ENCODE measurements at regions not wholly inside any gene's neighbourhood (a gene's known extent, or its start where the extent isn't known, plus 50 kb on each side); places are given as distances from the start of the nearest gene placed in this dataset.

DNA sequence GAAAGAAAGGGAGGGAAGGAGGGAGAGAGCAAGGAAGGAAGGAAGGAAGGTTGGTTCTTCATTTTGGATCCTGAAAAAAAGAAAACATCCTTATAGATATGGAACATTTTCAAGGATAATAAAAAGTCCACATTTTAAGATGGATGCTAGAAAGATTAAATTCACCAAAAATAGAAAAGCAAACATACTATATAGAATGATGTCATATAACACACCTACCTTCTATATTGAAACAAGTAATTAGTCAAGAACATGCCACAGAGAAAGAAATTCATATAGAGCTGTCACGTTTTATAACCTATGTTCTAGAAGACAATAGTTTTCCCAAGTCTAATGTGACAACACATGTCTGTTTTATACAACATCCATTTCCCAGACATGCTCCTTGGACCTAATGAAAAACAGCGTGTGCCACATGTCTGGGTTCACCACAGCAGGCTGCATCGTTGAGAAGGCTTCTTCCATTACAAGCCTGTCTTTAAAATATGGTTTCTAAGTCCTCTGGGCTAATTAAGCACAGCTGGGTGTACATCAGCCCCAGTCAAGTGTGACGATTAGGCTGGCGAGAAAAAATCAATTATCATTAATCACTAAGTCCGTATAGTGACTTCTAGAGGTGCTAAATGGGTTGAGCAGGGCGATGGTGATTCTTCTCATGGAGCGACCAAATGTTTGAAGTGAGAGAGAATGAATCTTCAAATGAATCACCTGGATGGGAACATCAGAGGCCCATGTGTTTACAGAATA lies 301.8 kb downstream of the TLE1 start:
- no peak for DNase-seq

DNA sequence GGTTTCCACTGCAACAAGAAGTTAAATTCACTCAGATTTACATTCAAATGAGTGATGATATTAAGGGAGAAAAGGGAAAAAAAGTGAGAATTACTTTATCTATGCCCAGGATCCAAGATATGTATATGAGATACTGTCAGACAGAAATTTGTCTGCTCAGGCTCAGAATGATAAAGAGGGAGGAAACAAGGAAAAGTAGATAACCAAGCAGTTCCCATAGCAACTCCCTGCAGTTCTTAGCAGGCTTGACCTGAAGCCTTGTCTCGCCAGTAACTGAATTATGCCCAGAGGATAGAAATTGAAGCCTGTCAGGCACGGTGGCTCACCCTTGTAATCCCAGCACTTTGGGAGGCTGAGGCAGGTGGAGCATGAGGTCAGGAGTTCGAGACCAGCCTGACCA lies 304.4 kb downstream of the TLE1 start:
- no peak for DNase-seq

DNA sequence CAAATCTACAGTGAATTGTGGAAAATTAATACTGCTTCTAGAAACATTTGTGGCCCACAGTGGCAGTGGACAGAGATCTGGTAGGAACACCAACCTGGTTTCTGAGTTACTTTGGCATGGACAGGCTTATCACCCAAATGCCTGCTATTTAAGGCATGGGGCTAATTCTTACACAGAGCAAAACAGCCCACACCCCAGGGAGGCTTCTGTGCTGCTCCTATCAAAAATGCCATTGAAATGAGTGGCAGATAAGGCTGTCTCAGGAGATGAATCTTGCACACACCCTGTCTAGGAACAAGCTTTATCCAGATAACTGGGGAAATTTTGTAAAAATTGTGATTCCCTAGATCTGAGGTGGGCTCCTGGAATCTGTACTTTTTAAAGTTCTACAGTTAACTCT lies 307.1 kb downstream of the TLE1 start:
- no peak for DNase-seq

DNA sequence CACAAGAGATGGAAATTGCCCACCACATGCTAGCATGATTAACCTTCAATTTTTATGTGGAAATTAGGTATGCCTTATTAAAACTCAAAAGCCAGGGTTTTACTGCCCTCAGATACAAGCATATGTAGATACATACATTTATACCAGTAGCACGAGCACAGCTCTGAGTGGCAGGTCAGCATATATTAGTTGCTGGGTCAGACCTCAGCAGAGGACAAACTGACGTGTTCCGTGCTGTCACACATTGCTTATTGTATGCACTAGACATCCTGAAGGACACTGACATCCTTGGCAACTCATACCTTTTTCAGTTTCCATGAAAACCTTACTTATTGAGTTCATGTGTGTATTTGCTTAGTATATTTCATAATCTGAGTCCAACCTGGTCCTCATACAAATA lies 307.7 kb downstream of the TLE1 start:
- DNase-seq: no peak

DNA sequence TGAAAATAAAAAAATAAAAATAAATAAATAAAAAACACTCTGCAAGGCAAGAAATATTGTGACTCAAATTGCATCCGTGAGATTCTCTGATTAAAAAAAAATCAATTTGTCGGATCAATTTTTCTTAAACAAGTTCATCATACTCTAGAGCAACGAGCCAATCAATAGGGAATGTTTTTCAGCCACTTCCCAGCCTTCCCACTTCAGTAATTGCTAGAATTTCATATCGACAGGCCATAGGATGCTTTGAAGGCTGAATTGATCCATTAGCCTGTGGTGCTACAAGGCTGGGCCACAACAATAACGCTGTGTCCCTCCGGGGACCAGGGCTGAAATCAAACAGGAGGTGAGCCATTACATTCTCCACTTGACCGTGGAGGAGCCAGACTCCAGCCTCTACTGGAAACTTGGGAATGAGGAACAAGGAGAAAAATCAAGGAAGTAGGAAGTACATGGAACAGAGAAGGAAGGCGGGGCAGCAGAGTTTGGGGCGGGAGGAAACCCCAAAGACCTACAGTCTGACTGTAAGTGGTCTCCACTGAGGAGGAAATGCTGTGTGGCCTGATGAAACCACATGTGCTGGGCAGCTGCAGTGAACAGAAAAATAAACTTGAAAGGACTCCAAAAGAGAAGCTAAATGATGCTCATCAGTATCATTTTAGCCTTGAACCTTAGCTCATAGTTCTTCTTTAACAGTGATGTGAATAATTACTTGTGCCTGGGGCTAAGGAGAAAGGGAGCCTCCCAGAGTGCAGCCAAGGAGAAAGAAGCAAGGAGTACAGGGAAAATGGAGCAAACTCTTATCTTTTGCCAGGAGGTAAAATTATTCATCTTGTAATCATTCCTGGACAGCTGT lies 308.6 kb downstream of the TLE1 start:
- no peak for DNase-seq

DNA sequence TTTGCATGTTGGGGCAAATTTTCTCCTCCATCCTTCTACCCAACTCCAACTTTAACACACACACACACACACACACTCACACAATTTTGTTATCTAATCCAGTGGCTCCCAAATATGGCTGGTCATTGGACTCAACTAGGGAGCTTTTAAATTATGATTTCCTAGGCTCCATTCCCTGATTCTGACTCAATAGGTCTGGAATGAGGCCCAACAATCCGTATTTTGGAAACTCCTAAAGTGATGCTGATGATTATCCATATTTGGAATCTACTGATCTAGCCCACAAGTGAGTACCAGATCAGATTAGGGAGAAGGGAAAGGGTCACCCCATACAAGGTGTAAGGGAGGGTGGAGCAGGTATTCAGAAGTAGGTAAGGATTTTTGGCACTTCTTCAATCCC lies 309.7 kb downstream of the TLE1 start:
- DNase-seq: no peak

DNA sequence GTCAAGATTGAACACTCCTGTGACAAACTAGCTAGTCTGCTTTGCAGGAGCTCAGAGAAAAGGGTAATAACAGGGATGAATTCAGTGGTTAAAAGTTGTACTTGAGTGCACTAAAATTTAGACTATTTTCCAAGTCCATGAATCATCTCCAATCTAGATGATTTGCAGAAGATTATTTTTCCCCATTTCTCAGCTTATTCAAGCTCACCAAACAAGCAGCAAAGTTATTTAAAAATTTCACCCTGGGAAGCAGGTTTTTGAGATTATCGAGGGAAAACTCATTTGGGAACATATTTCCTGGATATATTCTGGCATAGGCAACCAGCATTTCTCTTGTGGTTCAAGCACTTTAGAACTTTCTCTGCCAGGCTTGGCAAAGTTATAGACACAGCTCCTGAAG lies 311.4 kb downstream of the TLE1 start:
- no peak for DNase-seq

DNA sequence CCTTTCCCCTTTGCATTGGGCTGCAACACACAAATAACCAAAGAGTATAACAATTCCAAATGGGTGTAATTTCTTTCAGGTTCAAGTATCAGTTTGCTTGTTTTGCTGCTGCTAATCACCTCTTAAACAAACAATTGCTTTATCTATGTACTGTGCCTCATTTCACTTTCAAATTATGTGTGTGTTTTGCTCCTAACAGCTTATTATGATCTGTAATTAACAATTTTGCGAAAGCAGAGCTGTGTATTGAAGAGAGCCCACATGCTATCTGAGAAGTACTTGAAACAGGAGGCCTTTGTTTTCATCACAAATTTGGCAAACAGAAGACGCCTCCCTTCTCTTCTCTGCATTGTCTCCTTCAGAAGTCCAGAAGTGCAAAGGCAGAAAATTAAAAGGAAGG lies 312.0 kb downstream of the TLE1 start:
- DNase-seq: no peak

DNA sequence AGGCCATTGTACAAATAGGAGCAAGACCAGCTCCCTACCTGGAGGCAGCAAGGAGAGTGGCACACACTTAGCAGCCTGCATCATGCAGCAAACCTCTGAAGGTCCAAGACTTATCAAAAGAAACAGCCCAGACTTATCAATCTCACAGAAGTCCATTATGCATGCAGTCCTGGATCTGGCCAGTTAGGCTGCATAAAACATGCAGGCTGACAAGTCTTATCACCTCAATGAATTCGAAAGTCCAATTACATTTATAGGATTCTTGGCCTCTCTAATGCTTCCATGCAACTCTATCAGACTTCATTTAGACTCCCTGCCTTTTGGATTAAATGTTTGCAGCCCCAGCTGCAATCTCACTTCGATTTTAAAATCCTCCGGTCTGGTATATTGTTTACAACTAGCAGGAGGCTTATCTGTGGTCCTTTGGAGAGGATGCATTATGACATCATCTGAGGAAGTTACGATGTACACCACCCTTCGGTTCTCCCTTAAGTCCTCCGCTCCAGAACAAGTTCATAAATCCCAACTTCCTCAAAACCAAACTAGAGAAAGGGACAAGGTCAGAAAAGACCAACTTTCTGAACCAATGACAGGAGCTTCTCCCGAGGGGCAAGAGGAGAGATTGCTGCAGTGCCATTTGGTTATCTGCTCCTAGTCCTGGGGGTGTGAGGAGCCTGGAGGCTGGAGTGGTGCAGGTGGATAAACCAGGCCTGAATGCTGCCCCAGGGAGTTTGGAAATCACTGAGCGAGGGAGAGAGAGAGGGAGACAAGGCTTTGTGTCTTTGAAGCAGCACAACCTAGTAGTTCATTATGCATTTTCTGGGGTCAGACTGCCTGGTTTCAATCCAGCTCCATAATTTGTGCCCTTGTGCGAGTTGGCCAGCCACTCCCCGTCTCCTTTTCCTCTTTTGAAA lies 313.9 kb downstream of the TLE1 start:
- no peak for DNase-seq

DNA sequence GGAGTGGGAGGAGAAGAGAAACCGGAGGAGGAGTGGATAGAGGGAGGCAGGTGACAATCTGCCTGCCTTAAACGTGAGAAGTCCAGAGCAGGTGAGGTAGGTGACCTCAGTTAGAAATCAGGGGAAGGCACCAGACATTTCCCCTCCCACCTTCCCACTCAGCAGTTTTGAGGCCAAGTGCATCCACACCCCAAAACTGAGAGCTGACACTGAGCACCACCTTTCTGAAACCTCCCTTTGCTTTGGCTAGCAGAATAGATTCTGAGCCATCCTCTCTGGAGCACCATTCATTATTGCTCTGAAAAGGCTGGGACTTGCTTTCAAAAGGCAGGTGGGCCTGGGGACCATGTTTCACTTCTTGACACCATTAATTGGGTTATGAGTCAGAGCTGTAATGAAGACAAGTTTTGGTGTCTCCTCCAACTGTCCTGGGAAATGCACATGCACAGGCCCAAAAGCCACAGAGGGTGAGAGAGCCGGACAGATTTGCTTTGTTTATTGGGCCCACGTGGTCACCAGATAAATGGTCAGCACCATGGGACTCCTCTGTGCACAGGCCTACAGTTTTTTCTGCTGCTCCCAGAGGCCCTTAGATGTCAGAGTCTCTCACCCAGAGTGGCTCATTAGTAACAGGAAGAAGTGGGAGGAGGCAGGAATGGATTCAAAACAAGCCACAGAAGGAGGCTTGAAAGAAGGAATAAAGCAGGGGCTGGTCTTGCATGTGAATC lies 314.7 kb downstream of the TLE1 start:
- no peak for DNase-seq

DNA sequence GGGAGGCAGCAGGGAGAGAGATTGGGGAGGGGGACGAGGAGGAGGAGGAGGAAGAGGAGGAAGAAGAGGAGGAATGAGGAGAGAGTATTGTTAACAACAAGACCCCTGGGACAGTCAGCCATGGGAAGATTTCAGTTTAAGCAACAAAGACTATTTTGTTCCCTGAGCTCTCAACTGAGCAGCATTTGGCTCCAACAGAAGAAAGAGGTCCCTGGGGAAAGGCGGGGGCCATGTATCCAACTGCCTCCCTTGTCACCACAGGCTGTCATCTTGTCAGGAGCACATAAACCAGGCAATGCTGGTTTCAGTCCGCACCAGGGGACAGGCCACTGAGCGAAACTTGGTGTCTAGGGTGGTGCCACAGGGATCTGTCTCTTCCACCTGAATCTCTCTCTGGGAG lies 316.1 kb downstream of the TLE1 start:
- no peak for DNase-seq

DNA sequence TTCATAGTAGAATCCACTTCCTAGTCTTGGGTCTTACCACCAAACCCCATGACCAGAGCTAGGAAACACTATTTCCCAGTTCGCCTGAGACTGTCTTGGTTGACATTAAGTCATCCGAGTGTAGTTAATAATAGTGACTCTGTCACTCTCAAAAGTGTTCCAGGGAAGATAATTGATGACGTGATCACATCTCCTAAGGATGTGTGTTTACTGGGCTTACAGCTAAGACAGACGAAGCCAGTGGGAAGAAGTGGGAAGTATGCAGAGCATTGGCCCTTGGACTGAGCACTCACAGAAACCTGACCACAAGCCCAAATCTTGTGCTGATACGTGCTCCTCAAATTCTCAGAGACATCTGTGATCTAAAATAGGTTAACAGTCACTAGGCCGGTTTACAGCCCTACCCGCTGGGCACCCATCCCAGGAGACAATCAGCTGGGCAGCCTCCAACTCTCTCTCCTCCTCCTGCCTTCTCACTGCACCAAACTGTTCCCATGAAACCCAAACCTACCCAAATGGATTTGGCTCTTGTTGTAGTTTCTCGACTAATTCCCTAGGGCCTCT lies 316.6 kb downstream of the TLE1 start:
- no peak for DNase-seq

DNA sequence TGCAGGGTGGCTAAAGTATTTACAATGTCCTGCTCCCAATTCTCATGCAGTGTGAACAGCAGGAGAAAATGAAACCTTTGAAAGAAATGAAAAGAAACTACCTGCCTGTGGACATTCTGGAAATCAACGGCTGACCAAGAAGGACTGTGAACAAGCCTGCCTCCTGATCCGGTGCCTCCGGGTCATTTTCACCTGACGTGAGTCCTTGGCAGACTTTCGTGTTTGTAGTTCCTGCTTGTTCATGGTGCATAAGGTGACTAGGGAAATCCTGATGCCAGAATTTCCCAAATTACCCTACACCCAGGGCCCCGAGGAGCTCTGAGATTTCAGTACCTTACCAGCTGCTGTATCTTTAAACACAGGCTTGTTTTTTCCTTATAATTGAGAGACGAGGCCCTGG lies 317.5 kb downstream of the TLE1 start:
- no peak for DNase-seq

DNA sequence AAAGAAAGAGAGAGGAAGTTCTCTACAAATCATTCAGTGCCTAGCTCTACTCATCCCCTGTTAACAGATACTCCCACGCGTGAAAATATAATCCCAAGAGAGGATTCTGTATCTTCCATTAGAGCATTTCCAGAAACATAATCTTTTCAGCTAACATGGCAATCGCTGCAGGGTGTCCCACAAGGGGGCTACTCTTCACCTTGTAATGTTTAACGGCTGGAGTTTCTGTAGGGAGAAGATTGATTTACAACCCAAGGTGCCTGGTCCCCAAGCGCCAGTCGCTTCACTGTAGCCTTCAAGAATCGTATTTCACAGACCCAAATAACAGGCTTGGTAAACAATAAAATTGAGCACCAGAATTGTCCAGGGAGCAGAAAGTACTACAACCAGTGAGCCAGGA lies 318.7 kb downstream of the TLE1 start:
- no peak for DNase-seq

DNA sequence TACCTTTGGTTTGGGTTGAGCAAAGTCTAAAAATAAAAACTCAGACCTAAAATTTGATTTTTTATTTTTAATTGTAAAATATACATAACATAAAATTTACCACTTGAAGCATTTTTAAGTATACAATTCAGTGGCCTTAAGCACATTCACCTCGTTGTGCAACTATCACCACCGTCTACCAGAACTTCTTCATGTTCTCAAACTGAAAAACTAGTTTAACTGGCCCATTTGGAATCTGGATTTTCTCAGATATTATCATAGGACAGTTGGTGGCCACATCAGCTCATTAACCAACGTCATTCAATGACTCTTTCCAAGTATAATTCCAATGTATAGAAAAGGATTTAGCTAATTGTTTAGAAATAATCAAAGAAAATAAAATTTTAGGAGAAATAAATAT lies 319.3 kb downstream of the TLE1 start:
- DNase-seq: no peak

DNA sequence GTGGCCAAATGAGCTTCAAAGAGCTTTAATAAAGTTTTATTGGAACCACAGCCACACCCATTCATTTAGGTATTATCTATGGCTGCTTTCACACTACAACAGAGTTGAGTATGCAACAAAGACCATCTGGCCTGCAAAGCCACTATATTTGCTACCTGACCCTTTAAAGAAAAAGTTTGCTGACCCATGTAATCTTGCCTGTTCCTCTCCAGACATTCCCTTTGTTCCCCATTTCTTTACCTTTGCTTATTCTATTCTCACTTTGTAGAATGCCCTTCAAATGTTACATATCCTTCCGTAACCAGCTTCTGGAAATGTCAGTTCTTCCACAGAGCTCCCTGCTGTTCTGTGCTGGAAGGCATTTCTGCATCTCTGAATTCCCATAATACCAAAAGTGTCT lies 320.2 kb downstream of the TLE1 start:
- DNase-seq: no peak

DNA sequence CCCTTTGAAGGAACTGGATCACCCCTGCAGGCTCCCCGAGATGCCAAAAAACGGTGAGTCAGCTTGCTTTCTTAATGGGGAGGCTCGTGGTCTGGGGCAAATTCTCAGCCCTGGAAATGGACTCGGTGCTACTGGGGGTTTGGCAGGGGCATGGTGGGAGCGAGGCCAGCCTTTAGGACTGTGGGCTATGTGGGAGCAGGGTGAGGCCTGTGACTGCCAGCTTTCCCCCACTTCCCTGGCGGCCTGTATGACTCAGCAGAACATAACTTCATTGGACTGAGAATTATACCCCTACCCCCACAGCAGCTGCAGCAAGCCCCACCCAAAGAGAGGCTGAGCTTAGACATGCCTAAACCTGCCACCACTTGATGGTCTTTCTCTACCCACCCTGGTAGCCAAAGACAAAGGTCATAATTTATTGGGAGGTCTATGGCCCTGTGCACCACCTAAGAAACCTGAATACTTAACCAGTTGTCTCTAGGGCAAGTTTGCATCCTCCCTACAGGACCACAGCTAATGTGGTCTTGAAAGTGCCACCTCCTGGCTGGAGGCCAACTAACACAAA lies 325.3 kb downstream of the TLE1 start:
- no peak for DNase-seq

DNA sequence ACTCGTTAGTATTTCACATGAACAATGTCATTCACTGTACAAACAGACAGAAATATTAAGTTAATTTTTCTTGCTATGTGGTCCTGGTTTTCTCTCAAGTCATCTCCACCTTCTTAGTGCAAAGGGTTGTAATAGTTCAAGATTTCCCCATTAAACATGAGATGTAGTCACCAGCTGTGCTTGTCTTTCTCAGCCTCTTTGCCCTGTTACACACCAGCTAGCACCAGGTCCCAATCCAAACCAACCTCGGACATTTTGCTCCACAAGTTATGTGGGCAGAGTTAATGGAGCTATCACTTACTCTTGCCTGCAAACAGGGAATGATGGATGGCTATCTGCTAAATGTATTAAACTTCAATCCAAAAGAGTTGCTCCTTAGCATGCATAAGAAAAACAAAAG lies 328.1 kb downstream of the TLE1 start:
- DNase-seq: no peak

DNA sequence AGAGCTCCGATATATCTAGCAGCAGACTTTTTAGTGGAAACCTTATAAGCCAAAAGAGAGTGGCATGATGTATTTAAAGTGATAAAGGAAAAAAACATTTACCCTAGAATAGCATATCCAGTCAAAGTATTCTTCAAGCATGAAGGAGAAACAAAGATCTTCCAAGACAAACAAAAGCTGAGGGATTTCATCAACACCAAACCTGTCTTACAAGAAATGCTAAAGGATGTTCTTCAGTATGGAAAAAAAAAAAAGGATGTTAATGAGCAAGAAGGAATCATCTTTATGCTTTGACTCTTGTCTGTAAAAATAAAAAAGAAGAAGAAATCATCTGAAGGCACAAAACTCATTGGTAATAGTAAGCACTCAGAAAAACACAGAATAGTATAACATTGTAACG lies 338.2 kb downstream of the TLE1 start:
- no peak for DNase-seq

DNA sequence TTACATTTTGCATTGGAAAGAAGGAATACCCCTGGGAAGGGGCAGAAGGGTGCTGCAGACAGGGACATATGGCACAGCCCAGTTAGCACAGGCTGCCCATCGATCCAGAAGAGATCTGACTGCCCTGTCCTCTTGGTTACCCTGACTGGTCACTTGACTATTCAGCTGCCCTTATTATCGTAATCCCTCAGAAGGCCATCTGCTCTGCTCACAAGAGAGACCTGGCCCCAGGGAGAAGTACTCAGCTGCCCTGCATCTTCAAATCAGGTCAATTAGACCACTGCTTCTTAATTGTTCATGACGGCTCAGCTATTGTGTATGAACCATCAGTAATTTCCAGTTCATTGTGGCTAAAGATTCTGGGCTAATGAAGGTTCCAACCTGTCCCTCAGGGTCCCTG lies 345.0 kb downstream of the TLE1 start:
- DNase-seq: no peak

DNA sequence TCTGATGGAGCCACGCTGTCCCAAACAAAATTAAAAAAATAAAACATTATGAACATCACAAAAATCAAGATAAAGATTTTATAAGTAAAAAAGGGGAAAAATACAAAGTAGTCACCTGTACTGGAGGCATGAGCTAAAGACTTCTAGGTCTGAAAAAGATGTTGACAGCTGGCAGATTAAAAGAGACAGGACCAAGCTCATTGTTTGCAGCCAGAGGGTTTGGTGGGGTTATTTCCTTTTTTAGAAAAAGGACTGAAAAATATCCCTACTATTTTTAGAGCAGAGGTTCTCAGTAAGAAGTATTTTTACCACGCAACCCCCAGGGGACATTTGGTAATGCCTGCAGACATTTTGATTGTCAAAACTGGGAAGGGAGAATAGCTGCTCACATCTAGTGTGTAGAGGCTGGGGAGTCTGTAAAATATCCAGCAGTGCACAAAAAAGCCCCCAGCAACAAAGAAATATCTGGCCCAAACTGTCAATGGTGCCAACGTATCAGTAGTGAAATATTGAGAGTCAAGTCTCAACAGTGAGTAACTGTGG lies 353.4 kb downstream of the TLE1 start:
- no peak for DNase-seq

DNA sequence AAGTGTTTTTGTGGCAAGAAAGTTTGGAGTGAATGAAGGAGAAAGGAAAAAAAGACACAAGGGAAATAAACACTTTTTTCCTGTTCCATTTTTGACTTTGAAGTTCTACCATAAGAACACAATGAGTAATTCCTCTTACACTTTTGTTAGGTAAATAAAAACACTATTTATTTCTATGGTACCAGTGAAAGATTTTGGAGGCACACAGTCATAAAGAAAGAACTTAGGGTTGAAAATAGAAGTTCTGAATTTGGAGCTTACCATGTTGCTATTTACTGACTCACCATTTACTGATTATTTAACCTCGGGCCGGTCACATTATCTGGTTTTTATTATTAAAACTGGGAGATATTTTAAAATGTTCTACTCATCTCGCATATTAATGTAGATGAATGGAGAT lies 367.8 kb downstream of the TLE1 start:
- no peak for DNase-seq

All from activated CD4-positive, alpha-beta T cell treated with anti-CD3 and anti-CD28 coated beads, Interleukin-2, Interleukin-6, amounts not matched to agents 100 ng/mL and 50 ng/mL, durations not matched to agents 16 hours and 8 hours (primary cell).